ENCODE measurements at regions not wholly inside any gene's neighbourhood (a gene's known extent, or its start where the extent isn't known, plus 50 kb on each side); places are given as distances from the start of the nearest gene placed in this dataset.

DNA sequence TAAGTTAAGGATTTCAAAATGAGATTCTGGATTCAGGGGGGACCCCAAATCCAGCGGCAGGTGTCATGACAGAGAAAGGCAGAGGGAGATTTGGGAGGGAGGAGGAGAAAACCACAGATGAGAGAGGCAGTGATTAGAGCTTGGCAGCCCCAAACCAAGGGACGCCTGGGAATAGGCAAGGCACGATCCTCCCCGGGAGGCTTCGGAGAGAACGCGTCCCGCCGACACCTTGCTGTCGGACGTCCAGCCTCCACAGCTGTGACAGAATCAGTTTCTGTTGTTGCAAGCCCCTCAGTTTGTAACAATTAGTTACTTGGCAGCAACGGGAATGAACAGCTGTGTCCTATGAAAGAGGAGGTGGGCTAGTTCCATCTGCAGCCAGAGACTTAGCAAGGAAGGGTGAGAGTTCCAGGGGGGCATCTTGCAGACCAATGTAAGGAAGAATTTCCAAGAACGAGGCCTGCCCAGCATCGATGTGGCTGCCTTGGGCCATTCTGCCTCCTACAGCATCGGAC lies 110.7 kb upstream of the SDK2 start:
- DNase-seq (ENCODE audit: low read depth in 2 of 2): no peak

DNA sequence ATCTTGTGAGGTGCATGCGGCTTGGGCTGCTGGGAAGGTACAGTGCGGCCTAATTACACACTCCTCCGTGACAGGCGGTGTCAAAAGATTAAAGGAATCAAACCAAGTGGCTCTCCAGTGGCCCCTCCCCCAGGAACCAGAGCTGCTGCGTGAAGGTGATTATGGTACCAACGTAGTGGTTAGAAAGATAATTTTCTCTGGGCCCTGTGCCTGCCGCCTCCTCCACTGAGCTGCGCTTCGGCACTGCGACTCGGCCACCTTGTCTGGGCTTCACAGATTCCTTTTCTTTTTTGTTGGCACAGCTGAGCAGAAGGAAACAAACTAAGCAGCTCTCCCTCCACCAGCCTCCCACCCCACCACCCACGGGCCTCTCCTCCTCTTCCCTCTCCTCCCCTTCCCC lies 113.2 kb upstream of the SDK2 start:
- DNase-seq (ENCODE audit: low read depth in 2 of 2): no peak

DNA sequence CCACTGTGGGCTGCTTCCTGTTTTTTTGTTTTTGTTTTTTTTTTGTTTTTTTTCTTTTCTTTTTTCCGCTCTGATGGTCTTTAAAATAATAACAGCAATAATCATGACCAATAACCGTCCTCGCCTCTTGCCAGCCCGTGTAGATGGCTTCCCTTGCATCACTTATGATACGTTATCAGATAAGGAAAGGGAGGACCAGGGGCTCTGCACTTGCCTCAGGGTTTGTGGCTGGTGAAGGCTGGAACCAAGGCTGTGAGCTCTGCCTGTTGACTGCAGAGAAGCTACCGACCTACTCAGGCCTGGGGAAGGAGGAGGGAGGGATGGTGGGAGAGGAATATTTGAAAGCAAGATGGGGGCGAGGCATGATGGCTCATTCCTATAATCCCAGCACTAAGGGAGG lies 114.0 kb upstream of the SDK2 start:
- no peak for DNase-seq (ENCODE audit: low read depth in 2 of 2)

DNA sequence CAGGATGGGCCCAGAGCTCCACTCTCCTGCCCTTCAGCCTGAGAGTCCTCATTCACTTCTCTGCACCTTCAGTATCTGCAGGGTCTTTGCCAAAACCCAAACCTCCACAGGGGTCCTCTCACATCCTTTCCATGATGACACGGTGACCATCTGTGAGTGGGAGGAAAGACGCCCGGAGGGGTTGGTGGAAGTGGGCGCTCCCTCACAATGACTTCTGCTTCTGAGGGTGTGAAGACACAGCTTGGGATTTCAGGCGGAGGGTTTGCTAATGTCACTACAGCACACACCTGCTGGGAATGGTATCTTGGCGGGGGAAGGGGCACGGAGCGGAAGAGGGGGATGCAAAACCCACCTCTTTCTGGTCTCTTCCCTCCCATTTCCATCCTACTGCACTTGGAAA lies 115.1 kb upstream of the SDK2 start:
- DNase-seq (ENCODE audit: low read depth in 2 of 2): no peak

DNA sequence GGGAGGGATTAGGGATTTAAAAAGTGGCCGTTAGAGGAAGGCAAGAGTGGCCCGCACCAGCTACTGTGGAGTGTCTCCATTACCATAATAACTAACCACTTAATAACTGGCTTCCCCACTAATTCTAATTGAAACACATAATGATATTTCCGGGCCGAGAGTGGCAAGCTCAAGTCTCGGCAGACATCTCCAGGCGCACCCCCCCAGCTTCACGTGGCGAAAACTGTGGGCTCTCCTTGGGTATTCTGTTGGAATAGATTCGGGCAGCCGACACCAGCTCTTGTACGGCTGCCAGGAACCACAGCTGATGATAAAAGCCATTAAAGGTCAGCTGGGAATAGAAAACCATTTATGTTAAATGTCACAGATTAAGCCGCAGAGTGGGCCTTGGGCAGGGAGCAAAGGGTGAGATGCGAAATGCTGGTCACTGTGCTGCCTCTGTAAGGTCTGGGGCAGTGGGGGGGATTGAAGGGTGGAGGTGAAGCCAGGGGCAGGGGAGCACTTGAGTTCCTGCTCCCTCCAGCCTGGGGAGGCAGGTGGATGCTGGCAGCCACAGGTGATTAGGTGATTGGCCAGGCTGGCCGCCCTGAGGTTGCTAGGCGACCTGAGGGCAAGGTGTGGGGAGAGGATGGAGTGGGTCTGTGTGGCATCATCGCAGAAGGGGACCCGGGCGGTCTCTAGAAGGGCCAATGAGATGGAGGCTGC lies 115.6 kb upstream of the SDK2 start:
- DNase-seq (ENCODE audit: low read depth in 2 of 2): no peak

- no peak for DNase-seq (ENCODE audit: low read depth in 2 of 2)
Observed at GRCh38 chr17:73760439-73760758, 116.2 kb upstream of the SDK2 start.

DNA sequence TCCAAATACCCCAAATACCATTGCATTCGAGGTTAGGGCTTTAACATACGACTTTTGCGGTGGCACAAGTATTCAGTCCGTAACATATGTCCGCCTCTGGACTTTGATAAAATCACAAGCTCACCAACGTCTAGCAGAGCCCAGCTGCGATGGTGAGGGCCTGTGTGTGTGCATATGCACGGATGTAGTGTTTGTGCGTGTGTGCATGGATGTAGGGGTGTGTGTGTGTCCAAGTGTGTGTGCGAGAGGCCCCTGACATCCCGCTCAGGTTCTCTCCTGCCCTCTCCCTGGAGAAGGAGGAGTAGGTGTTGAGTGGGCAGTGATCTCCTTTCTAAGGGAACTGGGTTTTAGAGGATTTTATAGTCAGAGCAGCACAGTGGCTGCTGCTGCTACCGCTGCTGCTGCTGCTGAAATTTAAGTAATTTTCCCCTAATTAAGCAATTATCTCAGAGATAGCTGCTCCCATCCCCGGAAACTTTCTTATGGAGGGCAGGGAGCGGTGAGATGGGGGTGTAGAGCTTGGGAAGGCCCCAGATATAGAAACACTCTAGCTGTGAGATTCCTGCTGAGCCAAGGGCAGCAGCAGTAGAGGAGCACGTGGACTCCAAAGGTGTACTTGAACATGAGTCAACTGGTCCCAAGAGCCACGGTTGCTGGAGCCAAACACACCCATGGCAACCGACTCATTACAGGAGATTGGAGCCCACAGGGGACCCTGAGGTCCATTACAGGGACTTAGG lies 121.7 kb upstream of the SDK2 start:
- no peak for DNase-seq (ENCODE audit: low read depth in 2 of 2)

DNA sequence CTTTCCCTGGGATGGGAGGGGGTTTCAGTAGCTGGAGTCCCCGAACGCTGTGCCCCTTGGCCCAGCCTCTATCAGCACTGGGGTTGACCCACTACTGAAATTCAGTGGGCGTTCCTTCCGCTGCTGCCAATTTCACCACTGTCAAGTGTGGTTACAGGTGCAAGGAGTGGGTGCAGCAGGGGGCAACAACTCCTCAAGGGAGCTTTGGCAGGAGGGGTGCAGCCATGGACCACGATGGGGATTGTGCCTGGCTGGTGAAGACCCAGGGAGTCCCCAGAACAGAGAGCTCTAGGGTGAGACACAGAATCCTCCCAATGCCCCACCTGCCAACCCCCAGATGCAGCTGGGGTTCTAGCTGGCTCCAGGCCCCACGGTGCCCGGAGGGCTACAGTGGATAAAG lies 123.5 kb upstream of the SDK2 start:
- no peak for DNase-seq (ENCODE audit: low read depth in 2 of 2)

DNA sequence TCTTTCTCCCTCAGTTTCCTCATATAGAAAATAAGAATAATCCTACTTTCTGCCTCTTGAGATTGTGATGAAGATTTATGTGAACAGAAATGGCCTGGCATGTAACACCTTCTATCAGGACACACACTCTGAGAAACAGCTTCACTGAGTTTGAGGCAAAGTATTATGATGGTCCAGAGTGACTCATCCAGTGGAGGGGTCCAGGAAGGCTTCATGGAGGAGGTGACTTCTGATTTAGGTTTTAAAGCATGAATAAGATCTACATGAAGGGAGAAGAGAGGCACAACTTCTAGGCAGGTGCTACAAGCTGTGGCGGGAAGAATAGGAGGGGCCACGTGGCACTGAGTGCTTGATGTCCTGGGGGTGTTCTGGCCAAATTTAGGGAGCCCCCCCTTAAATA lies 124.4 kb upstream of the SDK2 start:
- DNase-seq (ENCODE audit: low read depth in 2 of 2): no peak

DNA sequence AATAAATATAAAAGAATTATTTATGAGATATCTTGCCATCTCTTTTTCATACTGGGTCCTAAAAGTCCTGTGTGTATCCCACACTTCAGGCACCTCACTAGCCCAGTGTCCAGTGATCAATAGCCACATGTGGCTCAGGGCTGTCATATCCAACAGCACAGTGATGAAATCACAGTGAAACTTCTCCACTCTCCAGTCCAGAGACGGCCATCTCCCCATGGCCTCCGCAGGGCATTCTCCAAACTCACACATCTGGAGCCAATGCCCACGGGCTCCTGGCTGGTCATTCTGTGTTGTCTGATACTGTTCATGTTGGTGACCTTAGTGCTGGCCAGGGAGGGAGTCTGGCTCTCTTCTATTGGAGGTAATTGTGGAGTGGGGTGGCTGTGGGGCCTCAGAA lies 125.2 kb upstream of the SDK2 start:
- DNase-seq (ENCODE audit: low read depth in 2 of 2): no peak

DNA sequence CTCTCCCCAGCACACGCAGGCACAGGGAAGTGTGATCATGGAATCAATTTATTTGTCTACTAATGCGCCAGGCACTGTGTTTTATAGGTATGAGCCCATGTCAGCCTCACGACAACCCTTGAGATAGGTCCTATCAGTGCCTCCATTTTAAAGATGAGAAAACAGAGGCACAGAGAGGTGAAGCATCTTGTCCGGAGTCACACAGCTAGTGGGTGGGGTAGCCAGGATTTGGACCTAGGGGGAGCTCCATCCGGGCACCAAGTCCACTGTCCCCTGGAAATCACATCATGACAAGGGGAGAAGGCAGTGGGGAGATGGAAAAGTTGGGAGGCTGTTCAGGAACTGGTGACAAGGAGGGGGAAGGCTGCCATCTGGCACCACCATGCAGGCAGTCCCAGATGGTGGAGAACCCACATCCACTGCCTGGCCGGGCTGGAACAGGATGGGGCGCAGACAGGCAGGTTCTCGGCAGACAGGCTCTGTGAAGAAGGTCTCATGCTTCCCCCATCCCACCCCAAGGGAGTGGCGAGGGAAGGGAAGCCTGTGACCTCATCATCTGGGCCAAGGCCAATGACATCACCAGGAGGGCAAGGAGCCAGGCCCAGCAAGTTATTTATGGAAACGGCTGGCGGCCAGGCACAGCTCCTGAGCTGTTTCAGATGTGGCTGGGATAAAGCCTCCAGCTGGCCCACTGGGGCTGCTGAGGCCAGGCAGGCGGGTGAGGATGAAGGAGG lies 126.0 kb upstream of the SDK2 start:
- no peak for DNase-seq (ENCODE audit: low read depth in 2 of 2)

DNA sequence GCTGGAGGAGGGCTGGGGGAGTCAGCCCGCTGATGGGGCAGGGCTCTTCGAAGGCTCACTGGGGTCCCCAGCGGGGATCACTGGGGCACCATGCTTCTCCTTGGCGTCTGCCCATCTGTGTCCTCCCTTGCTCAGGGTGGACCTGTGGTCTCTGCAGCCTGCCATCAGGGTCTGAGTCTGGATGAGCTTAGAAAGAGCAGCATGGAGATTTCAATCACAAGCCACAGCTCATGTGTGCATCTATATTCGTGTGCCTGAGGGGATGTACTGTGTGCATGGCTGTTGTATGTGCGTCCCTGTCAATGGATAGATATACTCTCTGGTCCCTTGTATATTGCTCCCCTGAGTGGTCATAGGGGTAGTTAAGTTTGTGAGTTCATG lies 126.6 kb upstream of the SDK2 start:
- no peak for DNase-seq (ENCODE audit: low read depth in 2 of 2)

GRCh38 chr17:73772107-73772705 lies 128.0 kb upstream of the SDK2 start:
- DNase-seq (ENCODE audit: low read depth in 2 of 2): no peak

DNA sequence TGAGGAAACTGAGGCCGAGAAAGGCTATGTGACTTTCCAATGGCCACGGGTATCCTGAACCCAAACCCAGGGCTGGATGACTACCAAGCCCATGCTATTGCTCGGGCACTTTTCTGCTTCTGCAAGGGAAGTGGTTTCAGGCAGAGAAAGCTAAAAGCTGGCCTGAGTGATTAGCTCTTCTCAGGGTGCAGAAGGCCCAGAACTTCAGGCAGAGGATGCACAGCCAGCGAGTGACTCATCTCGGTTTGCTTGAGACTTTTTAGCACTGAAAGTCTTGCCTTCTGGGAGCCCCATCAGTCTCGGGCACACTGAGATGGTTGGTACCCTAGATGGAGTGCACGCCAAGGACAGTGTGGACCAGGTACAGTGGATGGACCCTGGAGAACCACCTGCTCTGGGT lies 129.5 kb upstream of the SDK2 start:
- DNase-seq (ENCODE audit: low read depth in 2 of 2): no peak

- DNase-seq (ENCODE audit: low read depth in 2 of 2): no peak
Observed at GRCh38 chr17:73774852-73775251, 130.6 kb upstream of the SDK2 start.

DNA sequence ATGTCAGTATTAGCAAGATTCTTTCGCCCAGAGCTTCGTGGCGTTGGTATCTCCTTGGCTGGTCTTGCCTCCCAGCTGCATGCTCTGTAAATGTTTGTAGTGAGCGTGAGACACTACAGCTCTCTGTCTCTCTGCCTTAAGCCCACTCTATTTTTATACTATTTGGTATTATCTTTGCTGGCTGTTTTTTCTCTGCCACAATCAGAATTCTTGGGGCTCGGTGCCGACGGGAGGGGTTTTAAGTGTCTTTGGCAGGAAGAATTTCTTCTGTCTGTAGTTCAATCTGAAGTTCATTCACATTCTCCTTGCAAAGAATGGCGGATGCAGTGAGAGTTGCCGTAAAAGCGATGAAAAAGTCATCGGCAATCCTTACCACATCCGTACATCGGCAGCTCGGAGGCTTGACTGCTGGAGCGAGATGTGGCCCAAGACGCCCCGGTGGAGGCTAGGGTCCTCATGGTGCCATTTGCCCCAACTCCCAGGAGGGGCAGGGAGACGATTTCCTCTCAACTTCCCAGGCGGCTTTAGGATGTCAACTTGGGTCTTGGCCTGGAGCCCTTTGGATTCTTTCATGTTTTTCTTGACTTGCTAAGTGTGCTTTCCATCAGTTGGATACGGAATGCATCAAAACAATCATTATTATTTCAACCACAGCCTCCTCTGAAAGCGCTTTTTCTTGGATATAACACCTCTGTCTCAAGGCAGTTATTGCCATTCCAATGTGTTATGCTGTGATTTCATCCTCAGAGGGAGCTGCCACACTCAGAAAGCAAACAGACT lies 132.3 kb upstream of the SDK2 start:
- DNase-seq (ENCODE audit: low read depth in 2 of 2): no peak

GRCh38 chr17:73777131-73777449 lies 132.8 kb upstream of the SDK2 start:
- DNase-seq (ENCODE audit: low read depth in 2 of 2): no peak

DNA sequence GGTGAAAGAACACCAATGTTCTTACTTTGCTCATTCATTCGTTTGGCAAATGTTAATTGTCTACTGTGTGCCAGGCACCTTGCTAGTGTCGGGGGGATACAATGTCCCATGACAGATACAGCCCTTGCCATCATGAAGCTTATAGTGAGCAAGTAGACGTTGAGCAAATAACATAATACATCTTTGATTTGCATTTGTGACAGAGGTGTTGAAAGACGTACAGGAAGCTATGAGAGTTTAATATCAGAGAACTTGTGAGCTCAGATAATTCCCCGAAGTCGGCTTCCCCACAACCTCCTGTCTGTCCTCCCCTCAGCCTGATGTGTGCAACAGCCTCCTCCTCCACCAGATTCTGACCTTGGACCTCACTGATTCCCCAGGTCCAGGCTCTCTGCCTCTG lies 138.0 kb upstream of the SDK2 start:
- no peak for DNase-seq (ENCODE audit: low read depth in 2 of 2)

DNA sequence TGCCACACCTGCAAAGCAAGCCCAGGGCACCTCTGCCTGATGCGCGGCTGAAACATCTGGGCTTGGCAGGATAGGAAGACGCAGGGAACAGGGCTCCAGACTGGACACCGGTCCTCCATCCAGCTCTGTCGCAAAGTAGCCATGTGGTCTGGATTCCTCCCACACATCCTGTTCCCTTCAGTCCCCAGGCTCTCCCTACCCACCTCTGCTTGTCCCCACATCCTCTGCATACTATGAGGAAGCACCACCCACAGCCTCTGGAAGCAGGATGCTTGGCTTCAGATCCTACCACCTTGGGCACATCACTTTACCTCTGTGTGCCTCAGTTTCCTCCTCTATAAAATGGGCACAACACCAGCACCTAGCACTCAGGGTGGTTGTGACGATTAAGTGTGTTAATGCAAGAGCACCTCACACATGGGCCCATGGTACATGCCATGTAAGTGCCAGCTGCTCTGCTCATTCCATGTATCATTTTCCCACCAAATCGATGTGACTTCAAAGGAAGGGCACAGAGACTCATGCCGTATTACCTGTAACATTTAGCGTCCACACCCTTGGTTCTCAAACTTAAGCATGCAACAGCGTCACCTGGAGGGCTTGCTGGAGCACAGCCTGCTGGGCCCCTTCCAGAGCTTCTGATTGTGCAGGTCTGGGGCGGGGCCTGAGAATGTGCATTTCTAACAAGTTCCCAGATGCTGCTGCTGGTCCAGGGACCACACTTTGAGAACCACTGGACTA lies 138.6 kb upstream of the SDK2 start:
- DNase-seq (ENCODE audit: low read depth in 2 of 2): no peak

- DNase-seq (ENCODE audit: low read depth in 2 of 2): no peak
Observed at GRCh38 chr17:73783382-73783766, 139.1 kb upstream of the SDK2 start.

DNA sequence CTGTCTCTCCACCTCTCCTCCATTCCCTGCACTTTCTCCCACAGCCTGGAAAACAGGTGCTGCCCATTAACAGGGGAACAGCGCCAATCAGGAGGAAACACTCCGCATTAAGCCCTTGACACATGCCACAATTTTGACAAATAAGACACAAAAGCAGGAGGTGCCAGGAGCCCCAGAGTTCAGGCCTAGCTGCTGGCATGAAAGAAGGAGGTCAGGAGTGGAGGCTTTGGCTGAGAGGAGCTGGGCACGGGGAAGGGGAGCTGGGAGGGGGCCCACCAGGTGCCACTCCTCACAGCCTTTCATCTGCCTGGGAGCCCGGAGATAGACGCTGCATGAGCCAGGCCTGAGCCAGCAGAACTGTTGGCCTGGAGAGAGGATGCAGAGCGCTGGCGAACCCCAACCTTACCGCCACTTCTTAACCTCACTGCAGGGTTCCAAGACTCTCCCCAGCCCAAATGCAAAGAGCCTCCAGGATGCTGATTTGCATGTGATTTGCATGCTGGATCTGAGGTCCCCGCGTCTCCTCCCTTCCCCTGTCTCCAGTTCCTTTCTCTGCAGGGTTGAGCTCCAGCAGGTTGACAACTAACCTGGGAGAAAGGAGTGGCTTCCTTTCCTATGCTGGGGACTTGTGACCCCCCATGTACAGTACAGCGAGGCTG lies 139.8 kb upstream of the SDK2 start:
- no peak for DNase-seq (ENCODE audit: low read depth in 2 of 2)
